Suprapubic skin (tissue), 2 donors: ENCODE measurements at regions not wholly inside any gene's neighbourhood (a gene's known extent, or its start where the extent isn't known, plus 50 kb on each side); places are given as distances from the start of the nearest gene placed in this dataset.

Source experiments
- EP300 ChIP-seq: sonication (generic); formaldehyde crosslinking; IDR thresholded peaks from one replicate; pipeline ENCODE4 v1.6.1; 2017; ENCODE audit warnings: antibody characterized with exemption
- POLR2A ChIP-seq, 2 donors: fragments of 450-650 bp; IDR thresholded peaks; one replicate each; pipeline ENCODE4 v1.6.1; 2017; ENCODE audit warnings: antibody characterized with exemption in 2 of 2, mild to moderate bottlenecking in 2 of 2, moderate library complexity in 2 of 2

GRCh38 chr19:21610341-21610740, 104.9 kb downstream of the ZNF429 start:
- TF ChIP-seq POLR2A (IDR thresholded peaks at IDR 0.05): no peak
- no peak for TF ChIP-seq EP300
